ENCODE measurements at regions not wholly inside any gene's neighbourhood (a gene's known extent, or its start where the extent isn't known, plus 50 kb on each side); places are given as distances from the start of the nearest gene placed in this dataset.
A peak's percentile ranks its signal among the peaks of the same experiment; 100 is the strongest.

GRCh38 chr5:20370061-20370460, 382.1 kb upstream of the CDH18 start:
- Histone ChIP-seq H3K4me3 (ENCODE audit: insufficient read depth, low read depth, low read length) (no peak overlapping the region), H3K27me3 (ENCODE audit: control insufficient read depth, insufficient read depth, low read length) (no peaks in the 10 kb centered on the region), H3K36me3 (replicated peaks; ENCODE audit: control insufficient read depth, insufficient read depth, low read length) (no peaks in the 10 kb centered on the region)
- no peak for DNase-seq

DNA sequence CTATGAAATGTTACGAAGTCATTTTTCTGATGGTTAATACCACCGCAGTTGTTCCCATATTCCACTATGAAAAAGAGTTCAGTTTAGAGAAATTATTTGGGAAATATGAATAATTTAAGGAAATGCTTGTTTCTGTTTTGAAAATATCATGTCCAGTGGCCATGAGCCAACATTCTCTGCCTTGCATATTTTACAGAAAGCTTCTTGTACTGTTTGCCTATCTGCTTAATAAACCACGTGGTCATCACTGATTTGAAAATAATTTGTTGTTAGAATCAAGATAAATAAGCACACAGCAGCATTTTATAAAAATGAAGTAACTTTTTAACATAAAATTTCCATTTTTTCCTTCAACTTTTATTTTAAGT, 381.5 kb upstream of the CDH18 start:
- no peaks in the 10 kb centered on the region for H3K27me3 ChIP-seq (ENCODE audit: control insufficient read depth, insufficient read depth, low read length)
- H3K4me3 ChIP-seq (ENCODE audit: insufficient read depth, low read depth, low read length): no peak overlapping the region
- H3K36me3 ChIP-seq (replicated peaks; ENCODE audit: control insufficient read depth, insufficient read depth, low read length): no peaks in the 10 kb centered on the region
- DNase-seq: no peak

- Histone ChIP-seq H3K4me3 (ENCODE audit: insufficient read depth, low read depth, low read length) (no peak overlapping the region), H3K36me3 (replicated peaks; ENCODE audit: control insufficient read depth, insufficient read depth, low read length) (no peaks in the 10 kb centered on the region), H3K27me3 (ENCODE audit: control insufficient read depth, insufficient read depth, low read length) (no peaks in the 10 kb centered on the region)
- no peak for DNase-seq
Measured at GRCh38 chr5:20368571-20369517, 380.8 kb upstream of the CDH18 start.

DNA sequence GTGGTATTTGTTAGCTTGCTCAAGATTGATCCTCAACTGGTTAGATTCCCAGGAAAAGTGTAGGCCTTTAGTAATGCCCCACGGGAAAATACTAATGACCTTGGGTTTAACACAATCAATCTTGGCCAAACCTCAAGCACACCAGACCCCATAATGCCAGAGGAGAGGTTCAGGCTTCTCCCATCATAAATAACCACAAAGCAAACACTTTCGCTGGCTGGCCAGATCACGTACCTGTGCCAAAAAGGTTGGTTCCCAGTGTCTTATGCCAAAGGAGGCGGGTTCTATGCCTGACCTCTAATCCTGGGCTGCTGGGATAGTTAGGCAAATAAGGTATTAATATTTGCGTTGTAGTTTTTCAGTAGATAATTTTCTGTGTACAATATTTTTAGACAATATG, 379.2 kb upstream of the CDH18 start:
- no peak for DNase-seq
- H3K36me3 ChIP-seq (replicated peaks; ENCODE audit: control insufficient read depth, insufficient read depth, low read length): no peaks in the 10 kb centered on the region
- H3K27me3 ChIP-seq (ENCODE audit: control insufficient read depth, insufficient read depth, low read length): no peaks in the 10 kb centered on the region
- H3K4me3 ChIP-seq (ENCODE audit: insufficient read depth, low read depth, low read length): no peak overlapping the region

DNA sequence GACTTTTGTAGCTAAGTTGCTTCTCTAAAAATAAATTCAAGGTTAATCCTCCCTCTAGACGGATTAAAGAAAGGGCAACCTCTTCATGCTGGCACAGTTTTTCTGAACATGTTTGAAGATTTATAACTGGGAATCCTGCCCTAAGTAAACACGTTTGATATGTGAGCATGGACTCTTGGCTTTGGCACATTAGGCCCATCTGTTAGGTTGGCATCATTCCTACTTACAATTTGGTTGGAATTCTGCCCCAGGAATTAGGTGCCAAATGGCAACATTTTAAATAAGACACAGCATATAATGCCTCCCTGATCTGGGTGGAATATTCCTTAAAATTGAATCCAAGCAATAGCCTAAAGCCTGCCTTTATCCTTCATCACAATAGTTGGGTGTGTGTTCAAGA, 372.3 kb upstream of the CDH18 start:
- Histone ChIP-seq H3K36me3 (replicated peaks; ENCODE audit: control insufficient read depth, insufficient read depth, low read length) (no peaks in the 10 kb centered on the region), H3K4me3 (ENCODE audit: insufficient read depth, low read depth, low read length) (no peak overlapping the region), H3K27me3 (ENCODE audit: control insufficient read depth, insufficient read depth, low read length) (no peaks in the 10 kb centered on the region)
- DNase-seq: no peak

DNA sequence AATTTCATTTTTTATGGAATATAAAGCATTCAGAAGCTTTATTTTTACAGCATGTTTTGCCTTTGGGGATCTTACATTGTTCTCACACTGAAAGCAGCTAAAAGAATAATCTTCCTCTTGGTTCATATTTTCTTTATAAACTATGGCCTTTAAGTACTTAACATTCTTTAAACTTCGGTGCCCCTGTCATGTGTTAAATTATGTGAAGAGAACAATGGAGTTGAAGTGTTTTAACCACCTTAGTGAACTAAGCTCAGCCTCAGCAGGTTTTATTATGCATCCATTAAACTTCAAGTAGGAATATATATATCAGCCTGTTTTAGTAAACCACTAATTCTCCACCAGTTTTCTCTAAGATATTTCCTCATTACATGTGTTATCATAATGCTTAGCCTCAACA, 371.4 kb upstream of the CDH18 start:
- no peak overlapping the region for H3K4me3 ChIP-seq (ENCODE audit: insufficient read depth, low read depth, low read length)
- DNase-seq: no peak
- no peaks in the 10 kb centered on the region for H3K27me3 ChIP-seq (ENCODE audit: control insufficient read depth, insufficient read depth, low read length)
- H3K36me3 ChIP-seq (replicated peaks; ENCODE audit: control insufficient read depth, insufficient read depth, low read length): no peaks in the 10 kb centered on the region

- DNase-seq: no peak
- no peak overlapping the region for H3K4me3 ChIP-seq (ENCODE audit: insufficient read depth, low read depth, low read length)
- no peaks in the 10 kb centered on the region for H3K36me3 ChIP-seq (replicated peaks; ENCODE audit: control insufficient read depth, insufficient read depth, low read length)
- H3K27me3 ChIP-seq (ENCODE audit: control insufficient read depth, insufficient read depth, low read length): no peaks in the 10 kb centered on the region
Measured at GRCh38 chr5:20353499-20353898, 365.5 kb upstream of the CDH18 start.

- DNase-seq: no peak
- Histone ChIP-seq H3K27me3 (ENCODE audit: control insufficient read depth, insufficient read depth, low read length) (no peaks in the 10 kb centered on the region), H3K36me3 (replicated peaks; ENCODE audit: control insufficient read depth, insufficient read depth, low read length) (no peaks in the 10 kb centered on the region), H3K4me3 (ENCODE audit: insufficient read depth, low read depth, low read length) (no peak overlapping the region)
Measured at GRCh38 chr5:20351849-20352248, 363.8 kb upstream of the CDH18 start.

DNA sequence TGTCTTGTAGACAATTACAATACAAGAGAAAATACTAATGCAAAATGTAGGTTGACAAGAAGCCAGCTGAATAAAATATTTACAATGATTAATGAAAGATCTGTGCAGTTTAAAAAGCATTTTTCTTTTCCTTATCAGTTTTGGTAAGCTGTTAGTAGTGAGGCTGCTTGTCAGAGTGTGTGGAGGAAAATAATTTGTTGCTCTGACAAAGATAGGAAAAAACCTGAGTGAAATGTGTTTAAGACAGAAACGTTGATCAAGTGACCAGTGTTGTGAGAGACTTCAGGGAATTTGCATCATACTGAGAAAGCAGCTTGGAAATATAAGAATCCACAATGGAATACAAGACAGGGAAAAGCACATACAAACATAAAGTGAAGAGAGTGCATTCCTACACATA, 360.3 kb upstream of the CDH18 start:
- Histone ChIP-seq H3K4me3 (ENCODE audit: insufficient read depth, low read depth, low read length) (no peak overlapping the region), H3K36me3 (replicated peaks; ENCODE audit: control insufficient read depth, insufficient read depth, low read length) (no peaks in the 10 kb centered on the region), H3K27me3 (ENCODE audit: control insufficient read depth, insufficient read depth, low read length) (no peaks in the 10 kb centered on the region)

GRCh38 chr5:20347334-20347733, 359.3 kb upstream of the CDH18 start:
- no peak for DNase-seq
- H3K36me3 ChIP-seq (replicated peaks; ENCODE audit: control insufficient read depth, insufficient read depth, low read length): no peaks in the 10 kb centered on the region
- no peak overlapping the region for H3K4me3 ChIP-seq (ENCODE audit: insufficient read depth, low read depth, low read length)
- no peaks in the 10 kb centered on the region for H3K27me3 ChIP-seq (ENCODE audit: control insufficient read depth, insufficient read depth, low read length)

More for the DNA sequence above, 360.3 kb upstream of the CDH18 start:
- no peak for DNase-seq

- H3K4me3 ChIP-seq (ENCODE audit: insufficient read depth, low read depth, low read length): no peak overlapping the region
- no peaks in the 10 kb centered on the region for H3K36me3 ChIP-seq (replicated peaks; ENCODE audit: control insufficient read depth, insufficient read depth, low read length)
- no peak for DNase-seq
- H3K27me3 ChIP-seq (ENCODE audit: control insufficient read depth, insufficient read depth, low read length): no peaks in the 10 kb centered on the region
Measured at GRCh38 chr5:20340126-20340525, 352.1 kb upstream of the CDH18 start.

DNA sequence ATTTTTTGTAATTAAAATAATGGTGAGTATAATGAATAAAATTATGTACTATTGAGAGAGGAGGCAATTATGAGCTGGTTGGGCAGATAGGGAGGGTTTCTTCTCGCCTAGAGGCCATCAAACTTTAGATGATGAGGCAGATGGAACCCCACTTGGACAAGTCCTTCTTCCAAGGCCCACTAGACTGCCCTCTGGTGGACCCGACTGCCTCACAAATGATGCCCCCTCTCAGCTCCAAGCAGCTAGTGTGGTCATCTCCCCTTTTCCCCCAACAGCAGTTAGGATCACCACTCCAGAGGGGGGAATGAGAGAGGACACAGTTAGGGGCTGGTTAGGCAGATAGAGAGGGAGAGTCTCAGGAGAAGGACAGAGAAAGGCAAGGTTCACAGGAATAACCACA, 348.0 kb upstream of the CDH18 start:
- H3K36me3 ChIP-seq (replicated peaks; ENCODE audit: control insufficient read depth, insufficient read depth, low read length): no peaks in the 10 kb centered on the region
- no peaks in the 10 kb centered on the region for H3K27me3 ChIP-seq (ENCODE audit: control insufficient read depth, insufficient read depth, low read length)
- peak; percentile 5 for DNase-seq

GRCh38 chr5:20331826-20332225, 343.8 kb upstream of the CDH18 start:
- H3K27me3 ChIP-seq (ENCODE audit: control insufficient read depth, insufficient read depth, low read length): no peaks in the 10 kb centered on the region
- no peaks in the 10 kb centered on the region for H3K36me3 ChIP-seq (replicated peaks; ENCODE audit: control insufficient read depth, insufficient read depth, low read length)
- H3K4me3 ChIP-seq (ENCODE audit: insufficient read depth, low read depth, low read length): no peak overlapping the region
- DNase-seq: no peak

More for the DNA sequence above, 348.0 kb upstream of the CDH18 start:
- H3K4me3 ChIP-seq (ENCODE audit: insufficient read depth, low read depth, low read length): no peak overlapping the region

DNA sequence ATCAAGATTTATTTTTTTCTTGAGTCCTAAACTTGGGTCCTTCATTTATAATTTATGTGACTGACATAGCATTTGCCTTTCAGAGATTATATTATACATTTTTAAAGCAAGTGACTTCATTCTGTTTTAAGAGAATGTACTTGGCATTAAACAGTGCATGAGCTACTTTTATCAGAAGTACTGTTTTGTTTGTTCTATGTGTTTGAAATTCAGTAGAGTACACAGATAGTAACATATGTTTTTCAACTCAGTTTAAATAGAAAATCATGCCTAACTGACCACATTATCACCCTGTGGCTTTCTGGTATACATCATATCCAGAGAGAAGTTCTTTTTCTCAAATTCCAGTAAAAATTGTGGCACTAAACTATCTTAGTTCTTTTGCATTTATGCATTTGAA, 335.3 kb upstream of the CDH18 start:
- DNase-seq: no peak
- H3K27me3 ChIP-seq (ENCODE audit: control insufficient read depth, insufficient read depth, low read length): no peaks in the 10 kb centered on the region
- no peaks in the 10 kb centered on the region for H3K36me3 ChIP-seq (replicated peaks; ENCODE audit: control insufficient read depth, insufficient read depth, low read length)
- no peak overlapping the region for H3K4me3 ChIP-seq (ENCODE audit: insufficient read depth, low read depth, low read length)

DNA sequence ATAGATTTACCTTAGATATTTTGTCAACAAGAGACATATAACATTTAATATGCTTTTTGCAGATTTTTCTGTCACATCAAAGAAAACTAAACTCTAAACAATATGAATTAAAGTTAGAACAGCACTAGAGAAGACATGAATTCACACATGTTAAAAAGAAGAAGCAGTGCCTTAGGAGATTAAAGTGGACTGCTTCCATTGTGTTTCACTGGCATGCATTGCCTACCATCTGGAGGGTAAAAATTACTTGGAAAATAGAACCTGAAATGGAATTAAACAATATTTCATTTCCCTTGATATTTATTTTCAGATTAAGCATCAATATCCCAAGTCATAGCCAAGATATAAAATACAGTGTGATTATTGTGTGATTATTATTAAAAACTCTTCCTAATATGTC, 319.4 kb upstream of the CDH18 start:
- Histone ChIP-seq H3K27me3 (ENCODE audit: control insufficient read depth, insufficient read depth, low read length) (no peaks in the 10 kb centered on the region), H3K4me3 (ENCODE audit: insufficient read depth, low read depth, low read length) (no peak overlapping the region), H3K36me3 (replicated peaks; ENCODE audit: control insufficient read depth, insufficient read depth, low read length) (no peaks in the 10 kb centered on the region)
- DNase-seq: no peak
